ENCODE measurements at regions not wholly inside any gene's neighbourhood (a gene's known extent, or its start where the extent isn't known, plus 50 kb on each side); places are given as distances from the start of the nearest gene placed in this dataset.

- no peak for TF ChIP-seq CTCF (IDR thresholded peaks at IDR 0.05; ENCODE audit: extremely low read depth, insufficient read depth, missing control alignments)
- in situ Hi-C loops (cut with MboI; ENCODE audit: low pct_unique_long_range_greater_than_20kb, low sequenced_read_pairs, unreplicated experiment) = loop anchor here (25.0 kb wide), 1 partner anchor 934 kb away; no protein-coding TSS in a partner anchor
- no peak for DNase-seq (ENCODE audit: low spot score)
These were observed 299.1 kb downstream of the ZNF536 start for GRCh38 chr19:30671367-30671619.

GRCh38 chr19:30670562-30671366, 298.6 kb downstream of the ZNF536 start:
- DNase-seq (ENCODE audit: low spot score) = no peak
- TF ChIP-seq CTCF (IDR thresholded peaks at IDR 0.05; ENCODE audit: extremely low read depth, insufficient read depth, missing control alignments) = no peak
- in situ Hi-C loops (cut with MboI; ENCODE audit: low pct_unique_long_range_greater_than_20kb, low sequenced_read_pairs, unreplicated experiment) = loop anchor here (25.0 kb wide), 1 partner anchor 933 kb away; no protein-coding TSS in a partner anchor

GRCh38 chr19:30670011-30670329, 297.8 kb downstream of the ZNF536 start:
- in situ Hi-C loops (cut with MboI; ENCODE audit: low pct_unique_long_range_greater_than_20kb, low sequenced_read_pairs, unreplicated experiment) = loop anchor here (25.0 kb wide), 1 partner anchor 933 kb away; no protein-coding TSS in a partner anchor
- TF ChIP-seq CTCF (IDR thresholded peaks at IDR 0.05; ENCODE audit: extremely low read depth, insufficient read depth, missing control alignments) = no peak
- DNase-seq (ENCODE audit: low spot score) = no peak

GRCh38 chr19:30669329-30670010, 297.3 kb downstream of the ZNF536 start:
- DNase-seq (ENCODE audit: low spot score) = peak; percentile 45
- peak; percentile 84 for TF ChIP-seq CTCF (IDR thresholded peaks at IDR 0.05; ENCODE audit: extremely low read depth, insufficient read depth, missing control alignments)
- in situ Hi-C loops (cut with MboI; ENCODE audit: low pct_unique_long_range_greater_than_20kb, low sequenced_read_pairs, unreplicated experiment) = loop anchor here (25.0 kb wide), 1 partner anchor 932 kb away; no protein-coding TSS in a partner anchor

GRCh38 chr19:30668521-30669155, 296.5 kb downstream of the ZNF536 start:
- TF ChIP-seq CTCF (IDR thresholded peaks at IDR 0.05; ENCODE audit: extremely low read depth, insufficient read depth, missing control alignments) = no peak
- no peak for DNase-seq (ENCODE audit: low spot score)
- in situ Hi-C loops (cut with MboI; ENCODE audit: low pct_unique_long_range_greater_than_20kb, low sequenced_read_pairs, unreplicated experiment) = loop anchor here (25.0 kb wide), 1 partner anchor 931 kb away; no protein-coding TSS in a partner anchor

GRCh38 chr19:30667746-30668145, 295.6 kb downstream of the ZNF536 start:
- in situ Hi-C loops (cut with MboI; ENCODE audit: low pct_unique_long_range_greater_than_20kb, low sequenced_read_pairs, unreplicated experiment) = loop anchor here (25.0 kb wide), 1 partner anchor 930 kb away; no protein-coding TSS in a partner anchor
- no peak for TF ChIP-seq CTCF (IDR thresholded peaks at IDR 0.05; ENCODE audit: extremely low read depth, insufficient read depth, missing control alignments)
- no peak for DNase-seq (ENCODE audit: low spot score)
